Smooth muscle cell (in vitro differentiated cells): ENCODE measurements at regions not wholly inside any gene's neighbourhood (a gene's known extent, or its start where the extent isn't known, plus 50 kb on each side); places are given as distances from the start of the nearest gene placed in this dataset.
A peak's percentile ranks its signal among the peaks of the same experiment; 100 is the strongest.

Experiments used
- DNase-seq: peaks from one replicate; lab custom pipeline; 2025; ENCODE audit not compliant: unreplicated experiment; lab: John Stamatoyannopoulos, UW
- H2AFZ ChIP-seq: fragments of 200-600 bp; sonication (generic); 2 replicates; pipeline ENCODE4 v1.6.0; 2016; ENCODE audit warnings: antibody characterized with exemption, low read depth, mild to moderate bottlenecking
- H3F3A ChIP-seq: fragments of 200-600 bp; sonication (generic); 2 replicates; pipeline ENCODE4 v1.6.0; 2017; ENCODE audit warnings: antibody characterized with exemption, low read depth
- H3K27ac ChIP-seq: fragments of 200-600 bp; sonication (generic); 2 replicates; pipeline ENCODE4 v1.5.1; 2016; ENCODE audit warnings: low read depth, mild to moderate bottlenecking
- H3K27me3 ChIP-seq: fragments of 200-600 bp; sonication (generic); 2 replicates; pipeline ENCODE4 v1.6.1; 2016; ENCODE audit warnings: low read depth, mild to moderate bottlenecking
- H3K36me3 ChIP-seq: fragments of 200-600 bp; sonication (generic); 2 replicates; pipeline ENCODE4 v1.5.1; 2016; ENCODE audit warnings: low read depth
- H3K4me1 ChIP-seq: fragments of 200-600 bp; sonication (generic); 2 replicates; pipeline ENCODE4 v1.5.1; 2016; ENCODE audit warnings: low read depth
- H3K4me2 ChIP-seq: fragments of 200-600 bp; sonication (generic); 2 replicates; pipeline ENCODE4 v1.6.0; 2016; ENCODE audit warnings: mild to moderate bottlenecking
- H3K4me3 ChIP-seq: fragments of 200-600 bp; sonication (generic); 2 replicates; pipeline ENCODE4 v1.5.1; 2016; ENCODE audit warnings: mild to moderate bottlenecking
- H3K79me2 ChIP-seq: fragments of 200-600 bp; sonication (generic); 2 replicates; pipeline ENCODE4 v1.6.0; 2016; ENCODE audit warnings: low read depth, mild to moderate bottlenecking
- H3K9ac ChIP-seq: fragments of 200-600 bp; sonication (generic); 2 replicates; pipeline ENCODE4 v1.6.0; 2016; ENCODE audit warnings: low read depth
- H3K9me3 ChIP-seq: fragments of 200-600 bp; sonication (generic); replicated peaks from 2 replicates; pipeline ENCODE4 v1.5.1; 2016; ENCODE audit warnings: low read depth
- H4K20me1 ChIP-seq: fragments of 200-600 bp; sonication (generic); 2 replicates; pipeline ENCODE4 v1.6.0; 2016; ENCODE audit warnings: low read depth
- WGBS: methylation state at CpG from one replicate; pipeline ENCODE4 v1.1.7; 2016; ENCODE audit warnings: low lambda C conversion rate; 5-methylcytosine and 5-hydroxymethylcytosine counted together
- TF ChIP-seq, protein P1 (sequence below): fragments of 200-600 bp; sonication (generic); IDR thresholded peaks from 2 replicates; pipeline ENCODE4 v1.5.1; 2017; ENCODE audit warnings: borderline replicate concordance, mild to moderate bottlenecking, antibody characterized with exemption; ENCODE audit not compliant: insufficient read depth, poor library complexity, severe bottlenecking

DNA sequence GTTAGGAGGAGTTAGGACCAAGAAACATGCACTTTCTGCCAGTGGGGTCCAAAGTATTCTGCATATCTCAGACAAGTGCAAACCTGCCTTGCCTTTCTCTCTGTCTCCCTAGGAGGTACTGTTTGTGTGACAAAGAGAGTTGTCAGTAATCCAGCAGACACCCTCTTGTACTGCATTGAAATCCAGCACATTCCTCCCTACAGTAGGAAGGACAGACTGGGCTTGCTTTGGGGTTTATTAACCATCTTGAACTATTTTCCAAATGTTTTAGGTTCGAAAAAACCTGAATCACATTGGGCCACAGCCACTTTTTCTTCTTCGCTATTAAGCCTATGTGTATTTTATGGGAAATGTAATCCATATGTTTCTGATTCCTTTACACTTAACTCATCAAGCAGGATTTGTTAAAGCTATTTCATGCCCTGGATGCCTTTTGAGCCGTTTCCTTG, 204.2 kb upstream of the KCNJ16 start:
- Histone ChIP-seq H3K4me1 (peaks cover 25% of the 10 kb centered on the region), H3K9me3 (no peaks in the 10 kb centered on the region), H3K4me2 (peak overlapping the region; percentile 57), H2AFZ (no peak overlapping the region), H3K4me3 (no peak overlapping the region), H3F3A (no peaks in the 10 kb centered on the region), H3K27ac (peak overlapping the region; percentile 71), H3K79me2 (no peaks in the 10 kb centered on the region), H3K9ac (peak overlapping the region; percentile 16), H3K36me3 (no peaks in the 10 kb centered on the region), H3K27me3 (no peaks in the 10 kb centered on the region), H4K20me1 (no peaks in the 10 kb centered on the region)
- DNase-seq: no peak
- TF ChIP-seq, protein P1, sequence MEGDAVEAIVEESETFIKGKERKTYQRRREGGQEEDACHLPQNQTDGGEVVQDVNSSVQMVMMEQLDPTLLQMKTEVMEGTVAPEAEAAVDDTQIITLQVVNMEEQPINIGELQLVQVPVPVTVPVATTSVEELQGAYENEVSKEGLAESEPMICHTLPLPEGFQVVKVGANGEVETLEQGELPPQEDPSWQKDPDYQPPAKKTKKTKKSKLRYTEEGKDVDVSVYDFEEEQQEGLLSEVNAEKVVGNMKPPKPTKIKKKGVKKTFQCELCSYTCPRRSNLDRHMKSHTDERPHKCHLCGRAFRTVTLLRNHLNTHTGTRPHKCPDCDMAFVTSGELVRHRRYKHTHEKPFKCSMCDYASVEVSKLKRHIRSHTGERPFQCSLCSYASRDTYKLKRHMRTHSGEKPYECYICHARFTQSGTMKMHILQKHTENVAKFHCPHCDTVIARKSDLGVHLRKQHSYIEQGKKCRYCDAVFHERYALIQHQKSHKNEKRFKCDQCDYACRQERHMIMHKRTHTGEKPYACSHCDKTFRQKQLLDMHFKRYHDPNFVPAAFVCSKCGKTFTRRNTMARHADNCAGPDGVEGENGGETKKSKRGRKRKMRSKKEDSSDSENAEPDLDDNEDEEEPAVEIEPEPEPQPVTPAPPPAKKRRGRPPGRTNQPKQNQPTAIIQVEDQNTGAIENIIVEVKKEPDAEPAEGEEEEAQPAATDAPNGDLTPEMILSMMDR: no peak
- 0% methylated on average over 3 of the region's 3 CpGs for WGBS

DNA sequence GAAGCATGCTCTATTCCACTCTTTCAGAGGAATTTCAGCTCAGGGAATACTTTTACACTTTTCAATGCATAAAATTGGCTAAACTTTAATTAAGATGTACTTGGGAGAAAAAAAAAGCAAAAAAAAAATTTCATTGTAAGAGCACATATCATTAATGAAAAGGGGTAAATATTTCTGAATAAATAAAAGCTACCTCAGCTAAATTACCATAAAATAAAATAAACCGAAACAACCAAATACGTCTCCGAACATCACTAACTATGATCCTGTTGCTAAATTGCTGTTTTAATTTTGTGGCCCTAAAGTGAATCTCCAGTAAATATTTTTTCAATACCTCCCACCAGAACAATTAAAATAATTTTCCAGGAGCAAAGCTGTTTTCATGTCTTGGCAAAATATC, 203.7 kb upstream of the KCNJ16 start:
- H3K4me2 ChIP-seq: peak overlapping the region; percentile 57
- no peaks in the 10 kb centered on the region for H3K36me3 ChIP-seq
- H3K4me1 ChIP-seq: peaks cover 25% of the 10 kb centered on the region
- no peak for DNase-seq
- no peaks in the 10 kb centered on the region for H3K9me3 ChIP-seq
- TF ChIP-seq, protein P1: no peak
- H3K27me3 ChIP-seq: no peaks in the 10 kb centered on the region
- no peaks in the 10 kb centered on the region for H4K20me1 ChIP-seq
- 98% methylated on average over 3 of the region's 3 CpGs for WGBS
- H3K27ac ChIP-seq: peak overlapping the region; percentile 71
- H3K9ac ChIP-seq: no peak overlapping the region
- H3K79me2 ChIP-seq: no peaks in the 10 kb centered on the region
- no peak overlapping the region for H3K4me3 ChIP-seq
- no peak overlapping the region for H2AFZ ChIP-seq
- H3F3A ChIP-seq: no peaks in the 10 kb centered on the region

DNA sequence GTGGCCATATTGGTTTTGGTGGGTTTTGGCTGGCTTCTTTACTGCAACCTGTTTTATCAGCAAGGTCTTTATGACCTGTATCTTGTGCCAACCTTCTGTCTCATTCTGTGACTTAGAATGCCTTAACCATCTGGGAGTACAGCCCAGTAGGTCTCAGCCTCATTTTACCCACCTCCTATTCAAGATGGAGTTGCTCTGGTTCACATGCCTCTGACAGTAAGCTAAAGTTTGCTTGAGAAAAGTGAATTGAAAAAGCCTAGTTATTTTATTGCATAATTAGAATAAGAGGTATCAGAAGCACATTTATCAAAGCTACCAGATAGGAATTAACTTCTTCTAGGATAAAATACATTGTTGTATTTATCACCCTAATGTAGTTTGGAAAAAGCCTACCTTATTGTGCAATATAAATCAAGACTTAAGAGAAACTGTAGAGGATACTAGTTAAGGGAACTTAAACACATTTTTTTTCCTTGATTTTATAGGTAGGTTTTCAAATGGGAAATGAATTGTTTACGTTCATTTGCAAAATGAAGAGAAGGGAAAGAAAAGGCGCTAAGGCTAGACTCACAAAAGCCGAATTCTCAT, 202.3 kb upstream of the KCNJ16 start:
- H3K27me3 ChIP-seq: no peaks in the 10 kb centered on the region
- no peak overlapping the region for H3K9ac ChIP-seq
- TF ChIP-seq, protein P1: no peak
- peaks cover 25% of the 10 kb centered on the region for H3K4me1 ChIP-seq
- no peaks in the 10 kb centered on the region for H3F3A ChIP-seq
- H3K36me3 ChIP-seq: no peaks in the 10 kb centered on the region
- no peak for DNase-seq
- 95% methylated on average over 3 of the region's 3 CpGs for WGBS
- H2AFZ ChIP-seq: no peak overlapping the region
- H3K9me3 ChIP-seq: no peaks in the 10 kb centered on the region
- H3K4me2 ChIP-seq: no peak overlapping the region
- H4K20me1 ChIP-seq: no peaks in the 10 kb centered on the region
- H3K27ac ChIP-seq: no peak overlapping the region
- H3K4me3 ChIP-seq: no peak overlapping the region
- no peaks in the 10 kb centered on the region for H3K79me2 ChIP-seq

DNA sequence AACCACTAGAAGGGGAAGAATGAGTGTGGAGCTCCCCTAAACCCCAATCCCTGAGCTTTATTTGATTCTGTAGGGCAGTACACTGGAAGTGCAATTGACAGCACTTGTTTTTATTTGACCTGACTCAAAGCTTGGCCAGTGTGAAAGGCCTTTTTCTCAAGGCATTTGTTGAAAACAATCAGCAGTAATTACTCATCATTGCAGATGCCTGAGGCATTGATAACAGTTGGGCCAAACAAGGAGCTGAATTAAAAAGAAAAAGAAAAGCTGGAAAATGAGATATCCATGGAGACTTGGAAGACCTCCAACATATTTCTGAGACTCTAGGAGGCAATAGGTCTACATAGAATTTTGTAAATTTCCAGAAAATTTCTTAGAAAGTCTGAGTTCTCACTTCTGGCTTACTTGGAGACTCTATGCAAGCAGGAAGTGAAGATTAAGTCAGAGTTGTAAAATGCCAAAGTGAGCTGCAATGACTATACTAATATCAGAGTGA, 200.8 kb upstream of the KCNJ16 start:
- H3K36me3 ChIP-seq: no peaks in the 10 kb centered on the region
- H2AFZ ChIP-seq: no peak overlapping the region
- DNase-seq: no peak
- no peak overlapping the region for H3K9ac ChIP-seq
- no peaks in the 10 kb centered on the region for H3F3A ChIP-seq
- H3K4me1 ChIP-seq: peaks cover 25% of the 10 kb centered on the region
- H3K27ac ChIP-seq: peak overlapping the region; percentile 52
- H3K4me2 ChIP-seq: peak overlapping the region; percentile 13
- no peaks in the 10 kb centered on the region for H3K27me3 ChIP-seq
- H3K4me3 ChIP-seq: no peak overlapping the region
- TF ChIP-seq, protein P1: no peak
- H3K9me3 ChIP-seq: no peaks in the 10 kb centered on the region
- no peaks in the 10 kb centered on the region for H3K79me2 ChIP-seq
- no peaks in the 10 kb centered on the region for H4K20me1 ChIP-seq
